SK-N-SH (cell line): ENCODE measurements at regions not wholly inside any gene's neighbourhood (a gene's known extent, or its start where the extent isn't known, plus 50 kb on each side); places are given as distances from the start of the nearest gene placed in this dataset.

Experiments
- CTCF ChIA-PET: fragments of 300-600, 350-600 bp; formaldehyde crosslinking; extraction: SDS; loops from one replicate; lab custom pipeline; 2021; lab: Yijun Ruan, JAX
- POLR2A ChIA-PET: fragments of 350-600 bp; sonication (Branson Sonifier 250); formaldehyde crosslinking; extraction: SDS; loops from one replicate; lab custom pipeline; 2020; ENCODE audit warnings: antibody characterized with exemption, inconsistent platforms; lab: Yijun Ruan, JAX
- DNase-seq: peaks from one replicate; pipeline ENCODE4 v3.0.0; 2012
- H2AFZ ChIP-seq: fragments of 200-600 bp; sonication (generic); 2 replicates; pipeline ENCODE4 v1.8.1; 2016; ENCODE audit warnings: antibody characterized with exemption, mild to moderate bottlenecking, low read depth
- H3F3A ChIP-seq: fragments of 200-600 bp; sonication (generic); replicated peaks from 2 replicates; pipeline ENCODE3; 2016; ENCODE audit warnings: antibody characterized with exemption, mild to moderate bottlenecking; ENCODE audit not compliant: insufficient read depth
- H3K27ac ChIP-seq, 2 experiments: fragments of 200-500 bp in 1 of 2; fragments of 200-600 bp in 1 of 2; sonication (Bioruptor generic) in 1 of 2; sonication (generic), shearing (Covaris generic) in 1 of 2; 2 replicates each; pipeline versions ENCODE4 v1.5.1 to v1.6.1; 2014 to 2016; ENCODE audit warnings: low read depth in 2 of 2, inconsistent platforms in 1 of 2, low read length in 1 of 2, mild to moderate bottlenecking in 1 of 2, mixed read lengths in 1 of 2
- H3K27me3 ChIP-seq: fragments of 200-600 bp; sonication (generic), shearing (Covaris generic); 2 replicates; pipeline ENCODE4 v1.6.1; 2016; ENCODE audit warnings: mixed run types; ENCODE audit not compliant: insufficient read depth
- H3K36me3 ChIP-seq, 2 experiments: fragments of 200-500 bp in 1 of 2; fragments of 200-600 bp in 1 of 2; sonication (Bioruptor generic) in 1 of 2; sonication (generic) in 1 of 2; replicated peaks in 1 of 2; 2 replicates each; pipeline versions ENCODE3 to v1.5.1; 2014 to 2016; ENCODE audit warnings: low read length in 1 of 2, mild to moderate bottlenecking in 1 of 2; ENCODE audit not compliant: insufficient read depth in 2 of 2, control insufficient read depth in 1 of 2
- H3K4me1 ChIP-seq, 2 experiments: fragments of 200-500 bp in 1 of 2; fragments of 200-600 bp in 1 of 2; sonication (Bioruptor generic) in 1 of 2; sonication (generic), shearing (Covaris generic) in 1 of 2; 2 replicates each; pipeline versions ENCODE4 v1.5.1 to v1.6.1; 2014 to 2016; ENCODE audit warnings: low read depth in 1 of 2, low read length in 1 of 2, mixed run types in 1 of 2; ENCODE audit not compliant: insufficient read depth in 2 of 2, control insufficient read depth in 1 of 2
- H3K4me2 ChIP-seq: fragments of 200-600 bp; sonication (generic), shearing (Covaris generic); 2 replicates; pipeline ENCODE4 v1.6.1; 2017; ENCODE audit warnings: mixed run types
- H3K4me3 ChIP-seq, 2 experiments: fragments of 200-500 bp in 1 of 2; fragments of 200-600 bp in 1 of 2; sonication (Bioruptor generic) in 1 of 2; sonication (generic), shearing (Covaris generic) in 1 of 2; 2 replicates each; pipeline versions ENCODE4 v1.5.1 to v1.8.1; 2014 to 2016; ENCODE audit warnings: low read depth in 2 of 2, inconsistent platforms in 1 of 2, low read length in 1 of 2, mild to moderate bottlenecking in 1 of 2, mixed read lengths in 1 of 2, moderate library complexity in 1 of 2
- H3K79me2 ChIP-seq: fragments of 200-600 bp; sonication (generic); 2 replicates; pipeline ENCODE4 v1.8.1; 2017; ENCODE audit warnings: mild to moderate bottlenecking; ENCODE audit not compliant: insufficient read depth
- H3K9ac ChIP-seq: fragments of 200-600 bp; sonication (generic); 2 replicates; pipeline ENCODE4 v1.6.1; 2017; ENCODE audit warnings: mixed run types
- H3K9me2 ChIP-seq: fragments of 200-600 bp; sonication (generic); 2 replicates; pipeline ENCODE4 v1.6.1; 2017; ENCODE audit warnings: mixed run types
- H3K9me3 ChIP-seq: fragments of 200-600 bp; sonication (generic); 2 replicates; pipeline ENCODE4 v1.6.1; 2017; ENCODE audit warnings: mixed run types, mild to moderate bottlenecking, moderate library complexity
- H4K20me1 ChIP-seq: fragments of 200-600 bp; sonication (generic); 2 replicates; pipeline ENCODE4 v1.6.1; 2017; ENCODE audit warnings: mild to moderate bottlenecking, mixed run types; ENCODE audit not compliant: insufficient read depth
- ELF1 ChIP-seq: IDR thresholded peaks from 2 replicates; pipeline ENCODE4 v1.4.0; 2012
- FOXJ3 ChIP-seq: sonication (generic); formaldehyde crosslinking; IDR thresholded peaks from 2 replicates; pipeline ENCODE4 v1.5.1; 2020; ENCODE audit warnings: mild to moderate bottlenecking, missing genetic modification reagents
- PBX3 ChIP-seq: IDR thresholded peaks from 2 replicates; pipeline ENCODE4; 2012
- REST ChIP-seq: IDR thresholded peaks from 2 replicates; pipeline ENCODE4 v1.6.1; 2012; ENCODE audit warnings: mild to moderate bottlenecking, low read depth, low read length, moderate library complexity
- RXRA ChIP-seq: IDR thresholded peaks from 2 replicates; pipeline ENCODE4 v1.4.0; 2012; ENCODE audit warnings: low read depth, mild to moderate bottlenecking, borderline replicate concordance
- SMC3 ChIP-seq: IDR thresholded peaks from 2 replicates; pipeline ENCODE4 v1.6.1; 2012; ENCODE audit warnings: low read depth, low read length, improper control_type of control experiment
- WGBS: methylation state at CpG from one replicate; pipeline ENCODE4 v1.1.6; 2017; ENCODE audit warnings: low lambda C conversion rate; 5-methylcytosine and 5-hydroxymethylcytosine counted together

- H3K4me3 ChIP-seq: no peak overlapping the region
- no peak overlapping the region for H3K9ac ChIP-seq
- no peak overlapping the region for H2AFZ ChIP-seq
- TF ChIP-seq PBX3 (no peak), ELF1 (no peak), RXRA (no peak), FOXJ3 (CRISPR knock-in tag) (no peak), REST (no peak)
- H3F3A ChIP-seq: no peaks in the 10 kb centered on the region
- no peaks in the 10 kb centered on the region for H3K27me3 ChIP-seq
- ChIA-PET CTCF (no interaction called here), POLR2A (no interaction called here)
- no peaks in the 10 kb centered on the region for H3K9me2 ChIP-seq
- no peaks in the 10 kb centered on the region for H3K79me2 ChIP-seq
- H3K4me2 ChIP-seq: no peak overlapping the region
- H3K4me1 ChIP-seq: no peaks in the 10 kb centered on the region; a peak in 1 of 4 replicates
- DNase-seq: no peak
- 0% methylated on average over 1 of the region's 1 CpG for WGBS
- no peak overlapping the region; a peak in 1 of 4 replicates for H3K27ac ChIP-seq
- H4K20me1 ChIP-seq: no peaks in the 10 kb centered on the region
- H3K36me3 ChIP-seq: no peaks in the 10 kb centered on the region
- peaks cover 14% of the 10 kb centered on the region; the same call in 1 of the 2 replicates for H3K9me3 ChIP-seq
Measured at GRCh38 chr11:37394236-37394870, 796.3 kb upstream of the RAG2 start.

GRCh38 chr11:37391615-37392014 lies 793.6 kb upstream of the RAG2 start:
- ChIA-PET POLR2A (no interaction called here), CTCF (interaction anchor here (0.8 kb wide), 1 partner anchor 28 kb away, joined by 3 read pairs; no protein-coding TSS in a partner anchor)
- H3K9me3 ChIP-seq: peaks cover 14% of the 10 kb centered on the region; the same call in 1 of the 2 replicates
- H3K9ac ChIP-seq: no peak overlapping the region
- no peak overlapping the region for H3K4me2 ChIP-seq
- no peaks in the 10 kb centered on the region for H3K9me2 ChIP-seq
- H3K79me2 ChIP-seq: no peaks in the 10 kb centered on the region
- 24% methylated on average over 1 of the region's 1 CpG for WGBS
- no peak overlapping the region for H3K4me3 ChIP-seq
- H3K27ac ChIP-seq: no peak overlapping the region
- H3K27me3 ChIP-seq: no peaks in the 10 kb centered on the region
- no peaks in the 10 kb centered on the region; a peak in 1 of 4 replicates for H3K4me1 ChIP-seq
- H2AFZ ChIP-seq: no peak overlapping the region
- no peaks in the 10 kb centered on the region for H4K20me1 ChIP-seq
- H3F3A ChIP-seq: no peaks in the 10 kb centered on the region
- H3K36me3 ChIP-seq: no peaks in the 10 kb centered on the region
- no peak for DNase-seq
- no peak for TF ChIP-seq SMC3
- TF ChIP-seq, all 33 proteins: peak for 0
